Sigmoid colon (tissue), 6 donors: ENCODE measurements at regions not wholly inside any gene's neighbourhood (a gene's known extent, or its start where the extent isn't known, plus 50 kb on each side); places are given as distances from the start of the nearest gene placed in this dataset.
"Not testable (repeated sequence)": the region's sequence is repeated elsewhere in the genome, so short reads cannot be mapped to it uniquely, and the experiment has no call there.

ENCODE experiments used
- DNase-seq: peaks from one replicate; pipeline ENCODE4 v3.0.0-alpha.2; 2019
- H3K27ac ChIP-seq, 4 donors: fragments of 200-600 bp; sonication (generic); one replicate each; pipeline ENCODE4 v1.5.1; 2016 to 2019; ENCODE audit warnings: mild to moderate bottlenecking in 1 of 4
- H3K27me3 ChIP-seq, 3 donors: fragments of 200-600 bp; sonication (generic); one replicate each; pipeline ENCODE4 v1.5.1; 2019; ENCODE audit warnings: mild to moderate bottlenecking in 1 of 3
- H3K36me3 ChIP-seq, 4 donors: fragments of 200-600 bp; sonication (generic); one replicate each; pipeline ENCODE4 v1.5.1; 2016 to 2019
- H3K4me1 ChIP-seq, 4 donors: fragments of 200-600 bp; sonication (generic); one replicate each; pipeline ENCODE4 v1.5.1; 2017 to 2019
- H3K4me3 ChIP-seq, 4 donors: fragments of 200-600 bp; sonication (generic); one replicate each; pipeline ENCODE4 v1.5.1; 2017 to 2019; ENCODE audit warnings: mild to moderate bottlenecking in 2 of 4, moderate library complexity in 1 of 4
- H3K9me3 ChIP-seq, 4 donors: fragments of 200-600 bp in 3 of 4; sonication (generic) in 3 of 4; one replicate each; pipeline versions ENCODE4 v1.5.1 to v1.6.1; 2013 to 2019
- EP300 ChIP-seq, 4 donors: sonication (generic); formaldehyde crosslinking; IDR thresholded peaks; one replicate each; pipeline ENCODE4 v1.6.1; 2017; ENCODE audit warnings: antibody characterized with exemption in 4 of 4
- POLR2A ChIP-seq, 2 donors: fragments of 450-650 bp; IDR thresholded peaks; one replicate each; pipeline ENCODE4 v1.6.1; 2016; ENCODE audit warnings: antibody characterized with exemption in 2 of 2, mild to moderate bottlenecking in 2 of 2, moderate library complexity in 2 of 2
- POLR2AphosphoS5 ChIP-seq, 4 donors: sonication (generic); formaldehyde crosslinking; IDR thresholded peaks; one replicate each; pipeline ENCODE4 v1.6.1; 2017; ENCODE audit warnings: antibody characterized with exemption in 4 of 4
- WGBS, 2 donors: extraction: QIAGEN DNeasy Blood & Tissue Kit; methylation state at CpG; one replicate each; pipeline ENCODE4 v1.1.7; 2013; 5-methylcytosine and 5-hydroxymethylcytosine counted together
- intact Hi-C: fragments of 100-400 bp; cut with DNase I; formaldehyde crosslinking; loops from one replicate; pipeline ENCODE4 v1.15.1; 2023
- TF ChIP-seq, protein P1 (sequence below), 4 experiments: fragments of 450-650 bp in 3 of 4; fragments of 200-600 bp in 1 of 4; IDR thresholded peaks; one replicate each; pipeline ENCODE4 v1.5.1; 2016 to 2019; ENCODE audit warnings: antibody characterized with exemption in 4 of 4, mild to moderate bottlenecking in 3 of 4, moderate library complexity in 2 of 4
- donor health status: healthy with polysubstance abuse.
- donor health status: healthy.

DNA sequence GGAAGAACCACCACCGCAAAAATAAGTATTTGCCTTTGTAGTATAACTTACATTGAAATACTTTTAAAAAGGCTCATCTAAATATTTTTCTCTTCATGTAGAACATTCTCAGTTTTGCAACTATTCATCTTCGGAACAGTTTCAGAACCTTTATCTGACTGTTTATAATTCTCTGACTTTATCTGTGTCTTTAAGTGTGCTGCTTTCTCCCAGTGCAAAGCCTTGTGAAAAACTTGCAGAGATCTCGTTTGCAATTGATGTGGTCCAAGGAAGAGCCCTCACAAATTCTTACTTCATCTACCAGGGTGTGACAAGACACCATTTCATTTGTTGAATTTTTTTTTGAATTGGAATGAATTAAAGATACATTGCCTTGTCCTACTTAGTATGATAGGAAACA is 186.4 kb downstream of the DKK1 start:
- intact Hi-C loops = no loop called here
- Histone ChIP-seq H3K27ac (no peak overlapping the region), H3K4me1 (no peaks in the 10 kb centered on the region), H3K36me3 (no peaks in the 10 kb centered on the region), H3K9me3 (no peaks in the 10 kb centered on the region), H3K4me3 (no peak overlapping the region), H3K27me3 (no peaks in the 10 kb centered on the region)
- WGBS, 2 donors = 79% methylated on average over 3 of the region's 3 CpGs
- TF ChIP-seq POLR2A (IDR thresholded peaks at IDR 0.05) (no peak), POLR2AphosphoS5 (IDR thresholded peaks at IDR 0.05) (no peak), EP300 (IDR thresholded peaks at IDR 0.05) (no peak)
- TF ChIP-seq, protein P1, sequence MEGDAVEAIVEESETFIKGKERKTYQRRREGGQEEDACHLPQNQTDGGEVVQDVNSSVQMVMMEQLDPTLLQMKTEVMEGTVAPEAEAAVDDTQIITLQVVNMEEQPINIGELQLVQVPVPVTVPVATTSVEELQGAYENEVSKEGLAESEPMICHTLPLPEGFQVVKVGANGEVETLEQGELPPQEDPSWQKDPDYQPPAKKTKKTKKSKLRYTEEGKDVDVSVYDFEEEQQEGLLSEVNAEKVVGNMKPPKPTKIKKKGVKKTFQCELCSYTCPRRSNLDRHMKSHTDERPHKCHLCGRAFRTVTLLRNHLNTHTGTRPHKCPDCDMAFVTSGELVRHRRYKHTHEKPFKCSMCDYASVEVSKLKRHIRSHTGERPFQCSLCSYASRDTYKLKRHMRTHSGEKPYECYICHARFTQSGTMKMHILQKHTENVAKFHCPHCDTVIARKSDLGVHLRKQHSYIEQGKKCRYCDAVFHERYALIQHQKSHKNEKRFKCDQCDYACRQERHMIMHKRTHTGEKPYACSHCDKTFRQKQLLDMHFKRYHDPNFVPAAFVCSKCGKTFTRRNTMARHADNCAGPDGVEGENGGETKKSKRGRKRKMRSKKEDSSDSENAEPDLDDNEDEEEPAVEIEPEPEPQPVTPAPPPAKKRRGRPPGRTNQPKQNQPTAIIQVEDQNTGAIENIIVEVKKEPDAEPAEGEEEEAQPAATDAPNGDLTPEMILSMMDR (IDR thresholded peaks at IDR 0.05) = no peak
- DNase-seq = no peak

DNA sequence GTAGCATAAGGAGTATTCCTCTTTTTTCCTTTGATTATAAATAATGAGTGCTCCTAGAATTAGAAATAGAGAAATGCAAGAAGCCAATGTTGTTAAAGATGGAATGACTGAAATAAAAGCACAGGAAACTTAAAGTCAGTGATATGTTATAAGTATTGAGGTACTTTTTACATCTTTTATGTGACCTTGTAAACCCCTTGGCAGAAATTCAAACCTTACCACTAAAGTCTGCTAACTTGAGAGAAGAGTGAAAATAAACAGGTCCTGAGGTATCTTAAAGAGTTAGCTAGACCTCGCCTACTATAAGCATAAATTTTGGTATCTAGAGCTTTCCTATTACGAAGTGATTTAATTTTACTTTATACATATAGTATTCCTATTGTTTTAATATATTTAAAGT is 188.2 kb downstream of the DKK1 start:
- TF ChIP-seq, protein P1 (IDR thresholded peaks at IDR 0.05) = no peak
- no peak for TF ChIP-seq POLR2AphosphoS5 (IDR thresholded peaks at IDR 0.05)
- no peak for TF ChIP-seq EP300 (IDR thresholded peaks at IDR 0.05)
- no peak for TF ChIP-seq POLR2A (IDR thresholded peaks at IDR 0.05)
- no peaks in the 10 kb centered on the region for H3K36me3 ChIP-seq
- no peaks in the 10 kb centered on the region for H3K4me1 ChIP-seq
- H3K9me3 ChIP-seq = no peaks in the 10 kb centered on the region
- 42 to 66% methylated on average over 2 of the region's 2 CpGs for whole genome bisulfite sequencing, 2 donors
- DNase-seq = no peak
- no peak overlapping the region for H3K27ac ChIP-seq
- H3K4me3 ChIP-seq = no peak overlapping the region
- intact Hi-C loops = no loop called here
- H3K27me3 ChIP-seq = no peaks in the 10 kb centered on the region

DNA sequence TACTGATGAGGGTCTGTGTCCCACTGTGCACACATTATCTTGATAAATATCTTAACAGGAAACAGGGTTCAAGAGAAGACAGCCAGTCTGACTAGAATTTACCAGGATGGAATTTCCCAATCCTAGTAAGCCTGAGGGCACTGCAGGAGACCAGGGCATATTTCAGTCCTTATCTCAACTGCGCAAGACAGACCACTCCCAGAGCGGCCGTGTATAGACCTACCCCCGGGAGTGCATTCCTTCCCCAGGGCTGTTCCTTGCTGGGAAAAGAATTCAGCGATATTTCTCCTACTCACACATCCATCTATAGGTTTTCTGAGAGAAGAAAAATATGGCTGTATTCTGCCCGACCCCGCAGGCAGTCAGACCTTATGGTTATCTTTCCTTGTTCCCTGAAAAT is 191.3 kb downstream of the DKK1 start:
- H3K4me3 ChIP-seq, H3K27ac ChIP-seq, DNase-seq, H3K4me1 ChIP-seq, intact Hi-C loops, H3K27me3 ChIP-seq, H3K36me3 ChIP-seq, H3K9me3 ChIP-seq: not testable (repeated sequence)
- WGBS, 2 donors = 87 to 93% methylated on average over 7 of the region's 7 CpGs

DNA sequence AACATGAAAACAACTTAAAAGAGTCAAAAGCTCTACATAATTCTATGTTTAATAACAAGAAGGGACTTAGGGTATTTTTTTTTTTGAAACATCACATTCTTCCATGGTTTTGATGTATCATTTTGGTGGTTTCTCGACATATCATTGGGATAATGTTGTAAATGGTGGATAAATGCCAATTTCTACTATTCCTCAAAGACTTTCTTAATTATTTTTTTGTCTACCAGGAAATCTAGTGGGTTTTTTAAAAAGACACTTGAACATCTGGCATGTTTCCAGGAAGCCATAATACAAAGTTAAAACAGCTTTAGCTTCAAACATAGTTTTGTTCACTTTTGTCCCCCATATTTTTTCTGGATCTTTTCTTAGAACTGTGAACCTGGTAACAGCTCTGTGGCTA is 200.4 kb downstream of the DKK1 start:
- TF ChIP-seq POLR2AphosphoS5 (IDR thresholded peaks at IDR 0.05) (no peak), EP300 (IDR thresholded peaks at IDR 0.05) (no peak), POLR2A (IDR thresholded peaks at IDR 0.05) (no peak)
- TF ChIP-seq, protein P1 (IDR thresholded peaks at IDR 0.05) = no peak
- H3K27ac ChIP-seq = no peak overlapping the region
- H3K36me3 ChIP-seq = no peaks in the 10 kb centered on the region
- WGBS, 2 donors = 58 to 70% methylated on average over 1 of the region's 1 CpG
- H3K9me3 ChIP-seq = no peaks in the 10 kb centered on the region
- no peak overlapping the region for H3K4me3 ChIP-seq
- no peaks in the 10 kb centered on the region for H3K4me1 ChIP-seq
- intact Hi-C loops = no loop called here
- H3K27me3 ChIP-seq = no peaks in the 10 kb centered on the region
- DNase-seq = no peak

DNA sequence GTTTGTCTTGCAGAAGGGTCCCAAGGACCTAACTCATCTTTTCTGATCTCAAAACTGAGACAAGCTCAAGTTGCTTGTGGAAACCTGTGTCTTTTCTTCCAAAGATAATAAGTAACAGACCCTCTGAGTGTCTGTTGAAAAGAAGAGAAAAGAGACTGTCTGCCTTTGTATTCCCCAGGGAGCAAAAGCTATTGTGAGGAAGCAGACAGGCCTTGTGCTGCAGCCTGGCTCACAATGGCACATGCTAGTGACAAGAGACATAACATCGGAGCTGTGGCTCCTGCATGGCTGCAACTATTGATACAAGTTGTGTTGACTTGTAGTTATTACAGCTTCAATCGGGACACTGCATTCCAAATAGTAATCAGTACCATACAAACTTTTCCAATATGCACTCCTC is 202.9 kb downstream of the DKK1 start:
- no peak for TF ChIP-seq EP300 (IDR thresholded peaks at IDR 0.05)
- no peak for TF ChIP-seq POLR2A (IDR thresholded peaks at IDR 0.05)
- no peak for TF ChIP-seq POLR2AphosphoS5 (IDR thresholded peaks at IDR 0.05)
- TF ChIP-seq, protein P1 (IDR thresholded peaks at IDR 0.05) = no peak
- DNase-seq = no peak
- Histone ChIP-seq H3K9me3 (no peaks in the 10 kb centered on the region), H3K27me3 (no peaks in the 10 kb centered on the region), H3K4me1 (no peaks in the 10 kb centered on the region), H3K36me3 (no peaks in the 10 kb centered on the region), H3K4me3 (no peak overlapping the region), H3K27ac (no peak overlapping the region)
- intact Hi-C loops = no loop called here
- 18 to 58% methylated on average over 2 of the region's 2 CpGs for WGBS, 2 donors
